Forelimb muscle (tissue), 1 donor: ENCODE measurements at regions not wholly inside any gene's neighbourhood (a gene's known extent, or its start where the extent isn't known, plus 50 kb on each side); places are given as distances from the start of the nearest gene placed in this dataset.

ENCODE experiments used
- DNase-seq: peaks from one replicate; pipeline ENCODE4 v3.0.0-alpha.2; 2013; ENCODE audit warnings: low read depth

GRCh38 chr12:32043928-32044549 is 62.6 kb upstream of the BICD1 start:
- DNase-seq, result no peak

DNA sequence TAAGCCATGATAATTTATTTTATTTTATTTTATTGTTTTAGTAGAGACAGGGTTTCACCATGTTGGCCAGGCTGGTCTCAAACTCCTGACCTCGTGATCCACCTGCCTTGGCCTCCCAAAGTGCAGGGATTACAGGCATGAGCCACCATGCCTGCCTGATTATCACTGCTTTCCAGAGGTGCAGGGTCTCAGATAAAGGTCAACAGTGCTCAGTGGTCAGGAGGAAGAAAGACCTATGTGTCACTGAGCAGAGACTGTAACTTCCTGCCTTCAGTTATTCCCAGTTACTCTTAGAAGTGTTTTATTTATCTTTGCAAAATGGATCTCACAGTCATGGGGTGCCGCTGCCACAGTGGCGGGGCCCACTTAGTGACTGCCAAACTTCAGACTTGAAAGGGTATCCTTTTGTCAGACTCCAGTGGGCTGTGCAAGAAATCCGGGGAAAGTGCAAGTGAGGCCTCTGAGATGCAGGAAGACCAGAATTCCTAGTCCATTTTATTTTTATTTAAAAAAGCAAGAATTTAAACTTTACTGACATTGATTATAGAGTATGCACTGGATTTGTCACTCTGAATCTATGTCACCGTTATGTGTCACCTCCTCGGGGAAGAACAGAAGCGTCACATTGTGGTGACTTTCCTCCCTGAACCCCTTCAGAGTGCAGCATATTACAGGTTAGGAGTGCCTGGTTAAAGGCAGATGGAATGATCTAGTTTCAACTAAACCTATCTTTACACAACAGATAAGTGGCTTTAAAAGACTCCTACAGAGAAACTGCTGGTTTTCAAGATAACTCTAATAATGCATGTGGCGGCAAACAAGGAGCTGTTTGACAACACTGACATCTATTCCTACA is 59.1 kb upstream of the BICD1 start:
- no peak for DNase-seq

DNA sequence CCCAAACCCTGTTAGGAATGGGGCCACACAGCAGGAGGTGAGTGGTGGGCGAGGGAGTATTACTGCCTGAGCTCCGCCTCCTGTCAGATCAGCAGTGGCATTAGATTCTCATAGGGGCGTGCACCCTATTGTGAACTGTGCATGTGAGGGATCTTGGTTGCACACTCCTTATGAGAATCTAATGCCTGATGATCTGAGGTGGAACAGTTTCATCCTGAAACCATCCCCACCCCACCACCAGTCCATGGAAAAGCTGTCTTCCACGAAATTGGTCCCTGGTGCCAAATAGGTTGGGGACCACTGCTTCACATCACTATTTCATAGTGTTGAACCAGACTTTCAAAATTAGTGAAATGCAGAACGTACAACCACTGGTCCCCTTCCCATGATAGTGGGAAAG is 57.9 kb upstream of the BICD1 start:
- no peak for DNase-seq

DNA sequence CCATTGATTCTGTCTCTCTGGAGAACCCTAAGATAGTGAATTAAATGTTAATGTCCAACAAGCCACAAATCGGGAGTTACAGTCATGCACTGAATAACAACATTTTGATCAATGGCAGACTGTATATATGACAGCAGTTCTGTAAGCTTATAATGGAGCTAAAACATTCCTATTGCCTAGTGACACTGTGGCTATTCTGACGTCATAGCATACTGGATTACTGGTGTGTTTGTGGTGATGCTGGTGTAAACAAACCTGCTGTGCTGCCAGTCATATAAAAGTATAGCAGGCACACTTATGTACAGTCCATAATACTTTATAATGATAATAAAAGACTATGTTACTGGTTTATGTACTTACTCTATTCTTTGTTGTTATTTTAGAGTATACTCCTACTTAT is 56.7 kb upstream of the BICD1 start:
- no peak for DNase-seq

GRCh38 chr12:32051511-32052211 is 55.0 kb upstream of the BICD1 start:
- DNase-seq, result no peak

DNA sequence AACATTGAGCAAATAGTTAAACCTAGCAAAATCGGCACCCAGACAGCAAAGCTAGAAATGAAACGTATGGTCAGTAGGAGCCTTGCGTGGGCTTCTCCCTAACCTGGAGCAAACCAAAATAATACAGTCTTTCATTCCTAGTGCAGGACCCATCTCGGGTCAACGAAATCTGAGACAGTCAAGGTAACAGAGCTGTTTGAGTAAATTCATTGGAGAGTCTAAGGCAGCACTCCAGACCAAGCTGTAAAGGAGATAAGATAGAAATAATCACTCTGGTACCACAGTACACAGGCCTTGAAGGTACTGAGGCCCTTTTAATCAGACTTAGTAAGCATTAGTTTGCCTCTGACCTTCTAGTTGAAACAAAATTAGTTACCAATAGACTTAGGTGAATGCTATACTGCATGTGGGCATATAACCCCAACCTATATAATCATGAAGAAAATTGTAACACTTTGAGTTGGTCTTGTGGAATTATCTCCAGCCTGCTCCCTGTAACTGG is 54.4 kb upstream of the BICD1 start:
- DNase-seq, result no peak

DNA sequence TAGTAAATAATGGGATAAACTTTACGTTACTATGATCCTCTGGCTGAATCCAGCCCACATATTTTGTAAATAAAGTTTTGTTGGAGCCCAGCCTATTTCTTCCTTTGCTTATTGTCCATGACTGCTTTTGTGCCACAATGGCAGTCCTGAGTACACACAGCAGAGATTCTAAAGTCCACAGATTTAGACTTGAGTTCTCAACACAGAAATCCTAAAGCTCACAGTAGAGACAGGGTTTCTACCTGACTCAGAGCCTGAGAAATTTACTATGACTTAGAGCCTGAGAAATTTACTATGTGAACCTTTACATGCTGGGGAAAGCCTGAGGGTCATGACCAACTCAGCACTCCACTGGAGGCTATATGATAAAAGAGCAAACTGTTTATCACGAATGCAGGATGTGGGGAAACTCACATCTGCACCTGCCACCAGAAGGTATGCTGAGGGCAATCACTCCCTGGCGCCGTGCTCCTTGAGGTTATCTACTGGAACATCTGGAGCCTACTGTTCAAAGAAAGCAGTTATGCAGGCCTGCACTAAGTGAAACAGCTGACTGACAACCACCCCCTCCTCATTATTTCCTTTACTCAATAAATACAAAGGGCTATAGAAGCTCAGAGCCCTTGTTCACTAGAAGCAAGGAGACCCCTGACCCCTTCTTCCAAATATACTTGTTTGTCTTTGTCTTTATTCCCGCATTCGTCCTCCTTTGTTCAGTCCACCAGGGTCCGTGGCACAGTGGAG is 52.6 kb upstream of the BICD1 start:
- DNase-seq, result no peak
